Right renal cortex interstitium (tissue), 3 donors: ENCODE measurements at regions not wholly inside any gene's neighbourhood (a gene's known extent, or its start where the extent isn't known, plus 50 kb on each side); places are given as distances from the start of the nearest gene placed in this dataset.
"Not testable (repeated sequence)": the region's sequence is repeated elsewhere in the genome, so short reads cannot be mapped to it uniquely, and the experiment has no call there.

Experiments
- DNase-seq, 3 donors: peaks; one replicate each; pipeline ENCODE4 v3.0.0-alpha.2; 2013; ENCODE audit warnings: low read depth in 3 of 3, low spot score in 2 of 3

DNA sequence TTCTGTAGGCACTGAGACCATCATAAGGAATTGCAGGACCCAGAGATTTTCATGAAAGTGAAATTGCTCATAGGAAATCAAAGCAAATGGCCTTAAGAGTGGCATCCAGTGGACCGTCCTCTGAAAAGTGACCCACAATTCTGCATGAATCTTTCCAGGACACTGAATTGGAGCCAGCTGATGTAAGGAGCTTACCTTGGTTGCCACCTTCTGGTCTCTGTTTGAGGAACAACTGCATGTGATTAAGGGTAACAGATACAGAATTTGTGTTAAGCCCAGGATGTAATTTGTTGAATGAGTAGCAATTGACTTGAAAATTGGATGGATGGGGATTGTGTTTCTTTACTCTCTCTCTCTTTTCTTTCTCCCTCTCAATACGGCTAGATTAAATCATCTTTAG is 49.9 kb upstream of the GAS1 start:
- DNase-seq, result no peak

DNA sequence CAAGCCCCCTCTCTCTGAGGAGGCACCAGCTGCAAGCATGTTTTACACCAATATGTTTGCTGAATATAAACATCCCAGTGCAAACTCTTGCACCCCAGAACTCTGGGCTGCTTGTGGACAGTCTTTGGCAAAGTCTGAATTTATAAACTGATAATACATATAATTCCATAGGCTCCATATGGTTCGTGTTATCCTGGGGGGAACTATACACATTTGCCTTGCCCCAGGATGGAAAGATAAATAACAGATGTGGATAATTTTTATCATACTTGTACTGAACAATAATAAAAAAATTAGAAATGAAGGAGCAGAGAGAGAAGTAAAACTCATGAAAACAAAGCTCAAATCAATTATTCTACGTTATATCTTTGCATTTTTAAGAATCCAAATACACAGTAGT is 50.6 kb upstream of the GAS1 start:
- no peak for DNase-seq

GRCh38 chr9:87002517-87002916 is 55.2 kb upstream of the GAS1 start:
- DNase-seq, result no peak

DNA sequence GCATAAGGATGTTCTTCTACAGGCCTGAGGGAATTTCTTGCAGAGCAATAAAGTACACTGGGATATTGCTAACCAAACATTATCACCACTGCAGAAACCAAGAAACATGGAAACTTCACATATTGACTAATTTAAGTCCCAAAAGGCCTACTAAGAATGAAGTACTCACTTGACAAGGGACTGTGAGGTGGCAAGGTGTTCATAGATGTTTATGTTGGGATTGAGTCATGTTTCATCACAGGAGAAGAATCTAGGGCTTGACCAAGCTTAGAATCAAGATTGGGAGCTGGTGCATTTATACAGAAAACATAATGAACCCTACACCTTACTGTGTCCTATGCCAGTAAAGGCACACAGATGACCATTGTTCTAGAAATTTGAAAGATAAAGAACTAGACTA is 56.7 kb upstream of the GAS1 start:
- DNase-seq, result no peak

- DNase-seq, result no peak
Measured at GRCh38 chr9:87006956-87007355, 59.6 kb upstream of the GAS1 start.

DNA sequence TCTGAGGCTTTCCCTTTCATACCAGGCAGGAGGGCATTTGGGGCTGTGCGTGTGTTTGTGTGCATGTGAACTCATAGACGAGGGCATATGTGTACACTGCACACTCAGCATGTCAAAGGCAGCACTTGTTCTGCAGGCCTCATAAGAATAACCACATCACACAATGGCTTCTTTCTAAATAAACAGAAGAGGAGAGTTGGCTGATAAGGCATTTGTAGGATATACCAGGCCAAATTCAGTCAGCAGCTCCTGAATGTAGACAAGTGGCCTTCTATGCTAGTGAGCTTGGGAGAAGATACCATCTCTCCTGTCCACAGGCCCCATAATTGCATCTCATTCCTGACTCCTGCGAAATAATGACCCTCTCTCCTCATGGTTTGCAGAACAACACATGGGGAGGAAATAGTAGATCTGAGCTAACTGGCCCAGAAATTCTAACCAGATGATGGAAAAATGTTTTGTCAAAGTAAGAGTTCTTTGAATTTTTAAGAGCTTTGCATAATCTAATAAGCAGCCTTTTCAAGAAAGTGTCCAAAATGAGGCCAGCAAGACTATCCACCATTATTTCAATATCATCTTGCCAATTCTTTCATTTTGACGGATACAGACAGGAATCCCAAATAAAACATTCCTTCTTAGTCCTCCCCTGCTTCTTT is 60.5 kb upstream of the GAS1 start:
- no peak for DNase-seq

DNA sequence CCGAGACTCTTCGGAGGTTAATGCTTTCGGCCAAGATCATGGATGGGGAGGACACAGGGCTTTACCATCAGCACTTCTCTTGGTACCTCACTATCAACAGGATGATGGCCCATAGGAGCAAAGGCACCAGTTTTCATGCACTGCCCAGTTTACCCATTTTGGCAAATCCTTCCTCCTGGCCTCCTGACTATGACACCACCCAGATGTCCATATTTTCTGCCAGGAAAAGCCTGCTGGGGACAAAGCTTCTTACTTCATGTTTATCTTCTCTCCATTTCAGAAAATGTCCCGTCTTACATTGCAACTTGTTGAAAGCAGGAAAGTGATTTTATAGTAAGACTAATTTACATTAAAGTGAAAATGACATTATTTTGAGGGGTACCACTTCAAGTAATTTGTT is 61.4 kb upstream of the GAS1 start:
- no peak for DNase-seq

- DNase-seq, result no peak
Measured at GRCh38 chr9:87010626-87011025, 63.3 kb upstream of the GAS1 start.

- no peak for DNase-seq
Measured at GRCh38 chr9:87011551-87011950, 64.2 kb upstream of the GAS1 start.

GRCh38 chr9:87013490-87013889 is 66.2 kb upstream of the GAS1 start:
- no peak for DNase-seq

DNA sequence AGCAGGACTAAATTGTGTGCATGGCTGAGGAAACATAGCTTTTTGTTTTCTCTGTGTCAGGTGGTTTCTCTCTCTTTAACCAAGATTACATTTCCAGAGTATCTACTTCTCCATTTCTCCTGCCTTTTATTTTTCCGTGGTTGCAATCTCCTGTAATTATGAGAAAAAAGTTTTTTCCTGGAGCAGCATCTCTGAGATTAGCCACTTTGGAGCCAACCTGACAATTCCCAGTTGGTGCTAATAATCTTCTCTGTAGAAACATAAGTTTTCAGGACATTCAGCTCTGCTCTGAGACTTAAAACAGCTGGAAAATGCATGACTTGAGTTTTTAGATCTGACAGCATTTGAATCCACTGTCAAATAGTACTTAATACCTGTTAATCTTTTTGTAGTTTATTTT is 67.1 kb upstream of the GAS1 start:
- DNase-seq, result no peak

- DNase-seq, result no peak
Measured at GRCh38 chr9:87016681-87017080, 69.4 kb upstream of the GAS1 start.

DNA sequence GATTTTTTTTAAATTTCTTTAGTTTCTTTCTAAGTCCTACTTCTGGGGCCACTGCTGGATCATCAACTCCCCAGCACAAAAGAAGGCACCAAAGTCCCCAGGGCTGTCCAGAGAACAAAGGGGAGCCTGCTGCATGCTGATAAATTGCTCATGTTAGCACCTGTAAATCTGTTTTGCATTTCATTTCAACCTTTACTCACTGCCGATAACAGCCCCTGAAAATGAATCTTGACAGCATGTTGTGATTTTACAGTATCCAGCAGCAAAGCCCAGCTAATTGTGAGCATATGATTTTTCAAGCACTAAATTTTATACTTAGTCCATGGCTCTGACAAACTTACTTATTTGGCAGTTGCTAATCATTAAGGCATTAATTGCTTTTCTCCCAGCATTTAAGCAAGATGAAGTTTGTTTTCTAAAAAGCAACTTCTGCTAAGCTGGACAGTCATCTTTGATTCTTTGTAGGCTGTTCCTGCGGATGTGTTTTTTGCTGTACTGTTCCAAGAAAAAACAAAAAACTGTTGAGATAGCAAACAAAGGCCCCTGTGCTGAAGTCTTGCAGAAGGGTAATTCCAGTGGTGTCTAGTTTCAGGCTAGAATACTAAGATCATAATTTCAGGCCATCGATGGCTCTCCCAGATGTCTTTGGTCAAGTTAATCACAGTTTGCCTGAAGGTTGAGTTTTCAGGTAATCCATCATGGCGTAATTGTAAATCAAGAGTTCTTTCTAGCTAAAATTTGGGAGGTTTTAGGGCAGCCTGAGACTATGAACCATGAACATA is 73.1 kb upstream of the GAS1 start:
- no peak for DNase-seq

- DNase-seq, result no peak
Measured at GRCh38 chr9:87022178-87022577, 74.9 kb upstream of the GAS1 start.

DNA sequence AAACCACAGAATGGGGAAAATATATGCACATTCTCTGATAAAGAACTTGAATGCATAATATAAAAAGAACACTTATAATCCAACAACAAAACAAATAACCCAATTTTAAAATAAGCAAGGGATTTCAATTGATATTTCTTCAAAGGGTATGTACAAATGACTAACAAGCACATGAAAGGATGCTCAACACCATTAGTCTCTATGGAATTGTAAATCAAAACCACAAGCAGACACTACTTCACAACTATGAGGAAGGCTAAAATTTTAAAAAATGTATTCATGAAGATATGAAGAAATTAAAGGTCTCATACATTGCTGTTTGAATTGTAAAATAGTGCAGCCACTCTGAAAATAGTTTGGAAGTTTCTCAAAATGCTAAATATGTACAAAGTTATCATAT is 78.9 kb upstream of the GAS1 start:
- no peak for DNase-seq

DNA sequence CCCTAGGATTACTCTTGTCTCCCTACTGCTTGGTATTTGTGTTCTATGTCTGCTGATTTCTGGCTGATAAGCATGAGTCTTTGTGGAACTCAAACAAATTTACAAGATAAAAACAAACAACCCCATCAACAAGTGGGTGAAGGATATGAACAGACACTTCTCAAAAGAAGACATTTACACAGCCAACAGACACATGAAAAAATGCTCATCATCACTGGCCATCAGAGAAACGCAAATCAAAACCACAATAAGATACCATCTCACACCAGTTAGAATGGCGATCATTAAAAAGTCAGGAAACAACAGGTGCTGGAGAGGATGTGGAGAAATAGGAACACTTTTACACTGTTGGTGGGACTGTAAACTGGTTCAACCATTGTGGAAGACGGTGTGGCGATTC is 81.5 kb upstream of the GAS1 start:
- DNase-seq, result not testable (repeated sequence)

- DNase-seq, result no peak
Measured at GRCh38 chr9:87029905-87030304, 82.6 kb upstream of the GAS1 start.

DNA sequence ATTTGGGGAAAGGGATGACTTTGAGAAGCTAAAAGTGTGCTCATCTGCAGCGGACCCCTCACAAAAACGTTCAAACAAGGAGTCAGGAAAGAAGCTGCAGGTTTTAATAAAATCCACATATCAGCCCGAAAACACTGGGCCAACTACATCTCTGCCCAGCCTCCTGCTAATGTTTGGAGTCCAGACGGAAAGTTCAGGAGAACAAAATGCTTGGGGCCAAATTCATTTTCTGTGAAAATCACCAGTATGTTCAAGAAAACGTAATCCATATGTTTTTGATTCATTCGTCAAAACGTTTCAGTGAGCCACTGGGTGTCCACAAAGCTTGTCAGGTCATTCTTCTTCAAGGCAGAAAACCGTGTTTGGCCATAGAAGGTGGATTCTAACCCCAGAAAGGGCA is 87.5 kb upstream of the GAS1 start:
- no peak for DNase-seq

GRCh38 chr9:87035879-87036278 is 88.6 kb upstream of the GAS1 start:
- no peak for DNase-seq

- DNase-seq, result no peak
Measured at GRCh38 chr9:87036506-87036905, 89.2 kb upstream of the GAS1 start.

GRCh38 chr9:87039809-87040392 is 92.6 kb upstream of the GAS1 start:
- no peak for DNase-seq

DNA sequence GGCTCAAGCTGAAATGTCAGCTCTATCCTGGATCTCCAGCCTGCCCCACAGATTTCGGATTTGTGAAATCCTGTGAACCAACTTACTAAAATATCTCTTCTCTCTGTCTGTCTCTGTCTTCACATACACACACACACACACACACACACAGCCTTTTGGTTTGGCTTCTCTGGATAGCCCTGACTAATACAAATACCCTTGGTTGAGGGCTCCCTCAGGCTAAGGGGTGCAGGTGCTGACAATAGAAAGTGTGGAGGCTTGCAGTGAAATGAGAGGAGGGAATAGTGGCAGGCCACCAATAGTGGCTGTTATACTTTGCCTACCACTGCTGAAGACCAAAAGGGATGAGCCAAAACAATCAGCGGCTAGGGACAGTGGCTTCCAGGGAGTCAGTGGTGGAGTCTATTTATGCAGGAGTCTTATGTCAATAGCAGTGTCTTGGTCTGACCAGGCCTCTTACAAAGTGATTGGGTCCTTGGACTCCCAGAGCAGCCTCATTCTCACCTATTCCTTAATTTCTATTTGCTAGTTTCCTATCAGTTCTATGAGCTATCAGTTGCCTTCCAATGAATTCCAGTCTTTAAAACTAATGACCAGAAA is 93.2 kb upstream of the GAS1 start:
- DNase-seq, result no peak
